Heart left ventricle (tissue), 16 donors: ENCODE measurements at regions not wholly inside any gene's neighbourhood (a gene's known extent, or its start where the extent isn't known, plus 50 kb on each side); places are given as distances from the start of the nearest gene placed in this dataset.
"Not testable (repeated sequence)": the region's sequence is repeated elsewhere in the genome, so short reads cannot be mapped to it uniquely, and the experiment has no call there.

Source experiments
- ATAC-seq, 4 donors: fragments of 200-7000 bp; cut with Tn5 transposase; one replicate each; pipeline ENCODE4 v1.9.1; 2020 to 2022; ENCODE audit warnings: moderate library complexity in 4 of 4, mild to moderate bottlenecking in 3 of 4, moderate number of reproducible peaks in 1 of 4
- DNase-seq, 5 donors: peaks; one replicate each; pipeline ENCODE4 v3.0.0-alpha.2; 2020
- H3K27ac ChIP-seq, 12 donors: fragments of 200-600 bp; sonication (generic) in 4 of 12; one replicate each; pipeline versions ENCODE4 v1.5.0 to v1.8.0; 2016 to 2022; ENCODE audit warnings: mild to moderate bottlenecking in 2 of 12
- H3K27me3 ChIP-seq, 9 donors: fragments of 200-600 bp; sonication (generic) in 2 of 9; one replicate each; pipeline versions ENCODE4 v1.5.1 to v1.8.0; 2016 to 2022; ENCODE audit warnings: mild to moderate bottlenecking in 3 of 9
- H3K36me3 ChIP-seq, 9 donors: fragments of 200-600 bp; sonication (generic) in 2 of 9; one replicate each; pipeline versions ENCODE4 v1.5.0 to v1.8.0; 2018 to 2022; ENCODE audit warnings: mild to moderate bottlenecking in 2 of 9
- H3K4me1 ChIP-seq, 12 donors: fragments of 200-600 bp; sonication (generic) in 4 of 12; one replicate each; pipeline versions ENCODE4 v1.5.0 to v1.8.0; 2016 to 2022; ENCODE audit warnings: mild to moderate bottlenecking in 3 of 12
- H3K4me3 ChIP-seq, 12 donors: fragments of 200-600 bp; sonication (generic) in 4 of 12; one replicate each; pipeline versions ENCODE4 v1.5.0 to v1.8.0; 2017 to 2022; ENCODE audit warnings: mild to moderate bottlenecking in 9 of 12, moderate library complexity in 4 of 12
- H3K9me3 ChIP-seq, 12 donors: fragments of 200-600 bp; sonication (generic) in 4 of 12; one replicate each; pipeline versions ENCODE4 v1.5.0 to v1.8.0; 2016 to 2022; ENCODE audit warnings: mild to moderate bottlenecking in 1 of 12
- CTCF ChIP-seq, 12 donors: fragments of 200-600 bp; sonication (generic) in 4 of 12; IDR thresholded peaks; one replicate each; pipeline versions ENCODE4 v1.5.0 to v1.8.0; 2018 to 2022; ENCODE audit warnings: antibody characterized with exemption in 12 of 12, mild to moderate bottlenecking in 5 of 12
- POLR2A ChIP-seq, 2 donors: fragments of 450-650 bp; IDR thresholded peaks; one replicate each; pipeline ENCODE4 v1.6.1; 2017; ENCODE audit warnings: antibody characterized with exemption in 2 of 2, mild to moderate bottlenecking in 2 of 2, moderate library complexity in 2 of 2
- WGBS, 4 donors: extraction: QIAGEN DNeasy Blood & Tissue Kit in 2 of 4; methylation state at CpG; one replicate each; pipeline versions ENCODE4 v1.1.5 to v1.1.7; 2013 to 2018; 5-methylcytosine and 5-hydroxymethylcytosine counted together
- intact Hi-C, 10 donors: fragments of 100-400 bp; cut with DNase I; formaldehyde crosslinking; loops; one replicate each; pipeline versions ENCODE4 v1.11.1 to v1.14.2; 2022
- donor health status: ischemic (EF 13 %, LVEDD 7.1; RV severe dilation, severe dysfunction).
- donor health status: healthy with polysubstance abuse.
- donor health status: DM: no; HTN: yes; CAD: no.
- donor health status: DM: no; HTN: no; CAD: no.
- donor health status: ischemic (EF 25% LVEDD 6.9; RV normal size, moderate dysfunction).
- donor health status: ischemic (EF 25% LVEDD 5.7; RV mildly dilated, moderate dysfunction).
- donor health status: healthy.
- donor health status: DM: yes; HTN: yes; CAD: no.
- donor health status: ischemic (EF 35%, LVEDD 5.7; RV mildly dilated, moderate dysfunction).
- donor health status: nonischemic (EF 11% LVEDD 7.7; RV severe dilation, severe dysfunction).
- donor health status: DM: yes; HTN: yes; CAD: no.
- donor health status: PGD.
- donor health status: ischemic (EF 29% LVEDD 5.4; RV normal size, mild dysfunction).
- donor health status: nonischemic (EF 23%, LVEDD 6.1; RV moderate dilation, normal function).

GRCh38 chr2:95667480-95667879 is 75.7 kb downstream of the TRIM43 start:
- Histone ChIP-seq H3K27ac (no peak overlapping the region), H3K36me3 (no peaks in the 10 kb centered on the region), H3K9me3 (no peaks in the 10 kb centered on the region), H3K4me1 (peaks cover 0 to 18% (median 0%) of the 10 kb centered on the region in 12 donors), H3K27me3 (no peaks in the 10 kb centered on the region), H3K4me3 (no peak overlapping the region)
- intact Hi-C loops, result no loop called here
- ATAC-seq (peak in 3 of 4 donors; percentile 59 to 79 (median 61)), DNase-seq (peak in 2 of 5 donors; percentile 54 to 65)
- TF ChIP-seq POLR2A (IDR thresholded peaks at IDR 0.05) (no peak), CTCF (IDR thresholded peaks at IDR 0.05) (no peak)

GRCh38 chr2:95668934-95669333 is 77.1 kb downstream of the TRIM43 start:
- H3K36me3 ChIP-seq, H3K27me3 ChIP-seq, DNase-seq, intact Hi-C loops, H3K9me3 ChIP-seq, ATAC-seq, H3K27ac ChIP-seq, H3K4me3 ChIP-seq: not testable (repeated sequence)
- peaks cover 0 to 18% (median 0%) of the 10 kb centered on the region in 12 donors for H3K4me1 ChIP-seq
- WGBS, 4 donors, result 70 to 81% (median 75%) methylated on average over 5 of the region's 5 CpGs

- Histone ChIP-seq H3K4me1 (peaks cover 0 to 18% (median 0%) of the 10 kb centered on the region in 12 donors), H3K4me3 (no peak overlapping the region), H3K27ac (no peak overlapping the region), H3K9me3 (no peaks in the 10 kb centered on the region), H3K36me3 (no peaks in the 10 kb centered on the region), H3K27me3 (no peaks in the 10 kb centered on the region)
- WGBS, 4 donors, result 47 to 74% (median 57%) methylated on average over 4 of the region's 4 CpGs
- TF ChIP-seq POLR2A (IDR thresholded peaks at IDR 0.05), result no peak
- no peak for TF ChIP-seq CTCF (IDR thresholded peaks at IDR 0.05)
- ATAC-seq (peak in 3 of 4 donors; percentile 41 to 51 (median 51)), DNase-seq (peak in 1 of 5 donors; percentile 41)
- intact Hi-C loops, result no loop called here
Measured at GRCh38 chr2:95669441-95669991, 77.7 kb downstream of the TRIM43 start.

GRCh38 chr2:95670167-95670566 is 78.4 kb downstream of the TRIM43 start:
- no peak overlapping the region for H3K27ac ChIP-seq
- DNase-seq (no peak), ATAC-seq (peak in 2 of 4 donors; percentile 27 to 28)
- H3K4me3 ChIP-seq, result no peak overlapping the region
- H3K4me1 ChIP-seq, result peaks cover 0 to 18% (median 0%) of the 10 kb centered on the region in 12 donors
- intact Hi-C loops, result no loop called here
- H3K27me3 ChIP-seq, result no peaks in the 10 kb centered on the region
- no peaks in the 10 kb centered on the region for H3K9me3 ChIP-seq
- WGBS, 4 donors, result 37 to 66% (median 51%) methylated on average over 2 of the region's 2 CpGs
- no peaks in the 10 kb centered on the region for H3K36me3 ChIP-seq
- no peak for TF ChIP-seq POLR2A (IDR thresholded peaks at IDR 0.05)
- TF ChIP-seq CTCF (IDR thresholded peaks at IDR 0.05), result no peak

GRCh38 chr2:95670686-95671085 is 78.9 kb downstream of the TRIM43 start:
- WGBS, 4 donors, result 67 to 74% (median 70%) methylated on average over 1 to 2 of the region's 2 CpGs
- intact Hi-C loops, result no loop called here
- no peak for DNase-seq
- no peak for ATAC-seq
- Histone ChIP-seq H3K9me3 (no peaks in the 10 kb centered on the region), H3K27me3 (no peaks in the 10 kb centered on the region), H3K4me3 (no peak overlapping the region), H3K4me1 (peaks cover 0 to 18% (median 0%) of the 10 kb centered on the region in 12 donors), H3K36me3 (no peaks in the 10 kb centered on the region), H3K27ac (no peak overlapping the region)
- TF ChIP-seq POLR2A (IDR thresholded peaks at IDR 0.05) (no peak), CTCF (IDR thresholded peaks at IDR 0.05) (no peak)

- WGBS, 4 donors, result 82 to 93% (median 83%) methylated on average over 4 of the region's 4 CpGs
- intact Hi-C loops, DNase-seq, H3K27ac ChIP-seq, H3K4me3 ChIP-seq, H3K27me3 ChIP-seq, H3K9me3 ChIP-seq, ATAC-seq, H3K36me3 ChIP-seq: not testable (repeated sequence)
- H3K4me1 ChIP-seq, result peaks cover 0 to 18% (median 0%) of the 10 kb centered on the region in 12 donors
Measured at GRCh38 chr2:95671171-95671570, 79.4 kb downstream of the TRIM43 start.

- H3K27me3 ChIP-seq, H3K27ac ChIP-seq, H3K4me3 ChIP-seq, DNase-seq, intact Hi-C loops, ATAC-seq, H3K9me3 ChIP-seq, H3K36me3 ChIP-seq: not testable (repeated sequence)
- 76 to 90% (median 85%) methylated on average over 1 of the region's 1 CpG for WGBS, 4 donors
- peaks cover 0 to 18% (median 0%) of the 10 kb centered on the region in 12 donors for H3K4me1 ChIP-seq
Measured at GRCh38 chr2:95671992-95672391, 80.2 kb downstream of the TRIM43 start.
